Mucosa of descending colon (tissue), 3 donors: ENCODE measurements at regions not wholly inside any gene's neighbourhood (a gene's known extent, or its start where the extent isn't known, plus 50 kb on each side); places are given as distances from the start of the nearest gene placed in this dataset.
"Not testable (repeated sequence)": the region's sequence is repeated elsewhere in the genome, so short reads cannot be mapped to it uniquely, and the experiment has no call there.

ENCODE experiments used
- ATAC-seq: fragments of 200-7000 bp; cut with Tn5 transposase; one replicate; pipeline ENCODE4 v1.9.1; 2020; ENCODE audit warnings: mild to moderate bottlenecking, moderate library complexity
- DNase-seq, 3 donors: peaks; one replicate each; pipeline ENCODE4 v3.0.0-alpha.2; 2020
- H3K36me3 ChIP-seq: fragments of 200-600 bp; one replicate; pipeline ENCODE4 v1.8.0; 2021; ENCODE audit warnings: low read depth, mild to moderate bottlenecking
- H3K4me1 ChIP-seq: fragments of 200-600 bp; one replicate; pipeline ENCODE4 v1.8.0; 2021; ENCODE audit warnings: low read depth, mild to moderate bottlenecking
- H3K4me3 ChIP-seq: fragments of 200-600 bp; one replicate; pipeline ENCODE4 v1.8.0; 2021; ENCODE audit warnings: mild to moderate bottlenecking
- H3K9me3 ChIP-seq: fragments of 200-600 bp; one replicate; pipeline ENCODE4 v1.8.0; 2021; ENCODE audit warnings: mild to moderate bottlenecking
- CTCF ChIP-seq: fragments of 200-600 bp; IDR thresholded peaks from one replicate; pipeline ENCODE4 v1.8.0; 2022; ENCODE audit warnings: antibody characterized with exemption, mild to moderate bottlenecking
- intact Hi-C, 2 donors: fragments of 100-400 bp; cut with DNase I in 1 of 2; cut with micrococcal nuclease in 1 of 2; formaldehyde crosslinking; loops; one replicate each; pipeline versions ENCODE4 v1.11.0 to v1.11.1; 2022; cut with DNase I, micrococcal nuclease
- donor health status: DM: no; HTN: no; CAD: no; lungs with moderate emphysema.
- donor health status: DM: no; HTN: no; CAD: no.
- donor health status: DM: no; HTN: yes; CAD: no.

GRCh38 chr6:4208158-4208557 lies 72.8 kb upstream of the ECI2 start:
- DNase-seq (no peak), ATAC-seq (no peak)
- no peak for TF ChIP-seq CTCF
- no peaks in the 10 kb centered on the region for H3K4me1 ChIP-seq
- H3K36me3 ChIP-seq, result no peaks in the 10 kb centered on the region
- no peak overlapping the region for H3K4me3 ChIP-seq
- H3K9me3 ChIP-seq, result peaks cover 2% of the 10 kb centered on the region
- intact Hi-C loops, result no loop called here

DNA sequence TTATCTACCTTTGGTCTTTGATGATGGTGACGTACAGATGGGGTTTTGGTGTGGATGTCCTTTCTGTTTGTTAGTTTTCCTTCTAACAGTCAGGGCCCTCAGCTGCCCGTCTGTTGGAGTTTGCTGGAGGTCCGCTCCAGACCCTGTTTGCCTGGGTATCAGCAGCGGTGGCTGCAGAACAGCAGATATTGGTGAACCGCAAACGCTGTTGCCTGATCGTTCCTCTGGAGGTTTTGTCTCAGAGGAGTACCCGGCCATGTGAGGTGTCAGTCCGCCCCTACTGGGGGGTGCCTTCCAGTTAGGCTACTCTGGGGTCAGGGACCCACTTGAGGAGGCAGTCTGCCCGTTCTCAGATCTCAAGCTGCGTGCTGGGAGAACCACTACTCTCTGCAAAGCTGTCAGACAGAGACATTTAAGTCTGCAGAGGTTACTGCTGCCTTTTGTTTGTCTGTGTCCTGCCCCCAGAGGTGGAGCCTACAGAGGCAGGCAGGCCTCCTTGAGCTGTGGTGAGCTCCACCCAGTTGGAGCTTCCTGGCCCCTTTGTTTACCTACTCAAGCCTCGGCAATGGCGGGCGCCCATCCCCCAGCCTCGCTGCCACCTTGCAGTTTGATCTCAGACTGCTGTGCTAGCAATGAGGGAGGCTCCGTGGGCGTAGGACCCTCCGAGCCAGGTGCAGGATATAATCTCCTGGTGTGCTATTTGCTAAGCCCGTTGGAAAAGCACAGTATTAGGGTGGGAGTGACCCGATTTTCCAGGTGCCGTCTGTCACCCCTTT lies 68.5 kb upstream of the ECI2 start:
- H3K4me1 ChIP-seq, H3K36me3 ChIP-seq, DNase-seq, H3K4me3 ChIP-seq, H3K9me3 ChIP-seq, intact Hi-C loops, ATAC-seq: not testable (repeated sequence)

- no peaks in the 10 kb centered on the region for H3K4me1 ChIP-seq
- intact Hi-C loops, result no loop called here
- no peak for TF ChIP-seq CTCF
- no peak for DNase-seq
- H3K4me3 ChIP-seq, result no peak overlapping the region
- ATAC-seq, result no peak
- no peaks in the 10 kb centered on the region for H3K9me3 ChIP-seq
- no peaks in the 10 kb centered on the region for H3K36me3 ChIP-seq
Measured at GRCh38 chr6:4192627-4193026, 57.3 kb upstream of the ECI2 start.

DNA sequence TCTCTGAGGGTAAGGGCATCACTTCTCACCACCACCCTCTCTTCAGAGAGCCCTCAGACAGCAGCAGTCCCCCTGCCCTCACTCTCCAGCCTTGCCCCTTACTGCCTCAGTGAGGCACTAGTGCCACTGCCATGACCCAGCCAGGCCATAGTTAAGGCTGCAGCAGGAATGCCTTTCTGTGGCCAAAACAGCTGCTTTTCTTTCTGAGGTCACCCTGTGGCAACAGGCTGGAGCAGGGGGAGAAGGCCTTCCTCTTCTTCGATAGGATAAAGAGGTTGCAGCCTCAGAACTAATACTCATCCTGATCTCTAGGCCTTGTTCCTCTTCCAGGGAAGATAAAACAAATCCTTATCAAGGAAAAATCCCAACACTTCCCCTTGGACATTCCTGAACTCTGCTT lies 56.8 kb upstream of the ECI2 start:
- DNase-seq (no peak), ATAC-seq (no peak)
- no peaks in the 10 kb centered on the region for H3K9me3 ChIP-seq
- H3K4me3 ChIP-seq, result no peak overlapping the region
- H3K4me1 ChIP-seq, result no peaks in the 10 kb centered on the region
- intact Hi-C loops, result no loop called here
- TF ChIP-seq CTCF, result no peak
- no peaks in the 10 kb centered on the region for H3K36me3 ChIP-seq

DNA sequence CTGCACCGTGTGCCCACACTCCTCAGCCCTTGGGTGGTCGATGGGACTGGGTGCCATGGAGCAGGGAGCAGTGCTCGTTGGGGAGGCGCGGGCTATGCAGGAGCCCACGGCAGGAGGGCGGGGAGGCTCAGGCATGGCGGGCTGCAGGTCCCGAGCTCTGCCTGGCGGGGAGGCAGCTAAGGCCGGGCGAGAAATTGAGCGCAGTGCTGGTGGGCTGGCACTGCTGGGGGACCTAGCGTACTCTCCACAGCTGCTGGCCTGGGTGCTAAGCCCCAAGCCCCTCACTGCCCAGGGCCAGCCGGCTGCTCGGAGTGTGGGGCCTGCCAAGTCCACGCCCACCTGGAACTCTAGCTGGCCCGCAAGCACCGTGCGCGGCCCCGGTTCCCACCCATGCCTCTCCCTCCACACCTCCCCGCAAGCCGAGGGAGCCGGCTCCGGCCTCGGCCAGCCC lies 55.9 kb upstream of the ECI2 start:
- intact Hi-C loops, result no loop called here
- H3K4me1 ChIP-seq, result no peaks in the 10 kb centered on the region
- DNase-seq (no peak), ATAC-seq (no peak)
- TF ChIP-seq CTCF, result no peak
- no peak overlapping the region for H3K4me3 ChIP-seq
- no peaks in the 10 kb centered on the region for H3K9me3 ChIP-seq
- no peaks in the 10 kb centered on the region for H3K36me3 ChIP-seq

DNA sequence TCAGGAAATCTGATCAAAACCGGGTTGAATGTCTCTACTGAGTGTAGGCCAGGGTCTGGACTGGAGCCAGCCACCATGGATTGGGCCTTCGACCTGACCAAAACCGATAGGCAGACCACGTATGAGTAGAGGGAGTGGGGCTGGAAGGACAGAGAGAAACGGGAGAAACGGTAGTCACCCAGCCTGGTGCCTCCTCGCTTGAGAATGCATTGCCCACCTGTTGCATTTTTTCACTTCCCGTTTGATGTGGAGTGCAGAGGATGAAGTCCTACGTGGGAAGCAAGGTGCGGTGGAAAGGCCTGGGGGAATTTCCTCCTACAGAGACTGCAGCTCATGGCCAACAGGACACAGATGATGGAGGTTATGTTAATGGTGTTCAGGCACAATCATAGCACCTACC lies 53.9 kb upstream of the ECI2 start:
- TF ChIP-seq CTCF, result no peak
- DNase-seq, result no peak
- intact Hi-C loops, result no loop called here
- Histone ChIP-seq H3K4me1 (no peaks in the 10 kb centered on the region), H3K36me3 (no peaks in the 10 kb centered on the region), H3K4me3 (no peak overlapping the region), H3K9me3 (no peaks in the 10 kb centered on the region)
- ATAC-seq, result no peak
